Smooth muscle cell (in vitro differentiated cells): ENCODE measurements at regions not wholly inside any gene's neighbourhood (a gene's known extent, or its start where the extent isn't known, plus 50 kb on each side); places are given as distances from the start of the nearest gene placed in this dataset.
A peak's percentile ranks its signal among the peaks of the same experiment; 100 is the strongest.

Experiments
- DNase-seq: peaks from one replicate; lab custom pipeline; 2025; ENCODE audit not compliant: unreplicated experiment; lab: John Stamatoyannopoulos, UW
- H2AFZ ChIP-seq: fragments of 200-600 bp; sonication (generic); 2 replicates; pipeline ENCODE4 v1.6.0; 2016; ENCODE audit warnings: antibody characterized with exemption, low read depth, mild to moderate bottlenecking
- H3F3A ChIP-seq: fragments of 200-600 bp; sonication (generic); 2 replicates; pipeline ENCODE4 v1.6.0; 2017; ENCODE audit warnings: antibody characterized with exemption, low read depth
- H3K27ac ChIP-seq: fragments of 200-600 bp; sonication (generic); 2 replicates; pipeline ENCODE4 v1.5.1; 2016; ENCODE audit warnings: low read depth, mild to moderate bottlenecking
- H3K27me3 ChIP-seq: fragments of 200-600 bp; sonication (generic); 2 replicates; pipeline ENCODE4 v1.6.1; 2016; ENCODE audit warnings: low read depth, mild to moderate bottlenecking
- H3K36me3 ChIP-seq: fragments of 200-600 bp; sonication (generic); 2 replicates; pipeline ENCODE4 v1.5.1; 2016; ENCODE audit warnings: low read depth
- H3K4me1 ChIP-seq: fragments of 200-600 bp; sonication (generic); 2 replicates; pipeline ENCODE4 v1.5.1; 2016; ENCODE audit warnings: low read depth
- H3K4me2 ChIP-seq: fragments of 200-600 bp; sonication (generic); 2 replicates; pipeline ENCODE4 v1.6.0; 2016; ENCODE audit warnings: mild to moderate bottlenecking
- H3K4me3 ChIP-seq: fragments of 200-600 bp; sonication (generic); 2 replicates; pipeline ENCODE4 v1.5.1; 2016; ENCODE audit warnings: mild to moderate bottlenecking
- H3K79me2 ChIP-seq: fragments of 200-600 bp; sonication (generic); 2 replicates; pipeline ENCODE4 v1.6.0; 2016; ENCODE audit warnings: low read depth, mild to moderate bottlenecking
- H3K9ac ChIP-seq: fragments of 200-600 bp; sonication (generic); 2 replicates; pipeline ENCODE4 v1.6.0; 2016; ENCODE audit warnings: low read depth
- H3K9me3 ChIP-seq: fragments of 200-600 bp; sonication (generic); replicated peaks from 2 replicates; pipeline ENCODE4 v1.5.1; 2016; ENCODE audit warnings: low read depth
- H4K20me1 ChIP-seq: fragments of 200-600 bp; sonication (generic); 2 replicates; pipeline ENCODE4 v1.6.0; 2016; ENCODE audit warnings: low read depth
- CTCF ChIP-seq: fragments of 200-600 bp; sonication (generic); IDR thresholded peaks from 2 replicates; pipeline ENCODE4 v1.5.1; 2017; ENCODE audit warnings: borderline replicate concordance, mild to moderate bottlenecking, antibody characterized with exemption; ENCODE audit not compliant: insufficient read depth, poor library complexity, severe bottlenecking
- WGBS: methylation state at CpG from one replicate; pipeline ENCODE4 v1.1.7; 2016; ENCODE audit warnings: low lambda C conversion rate; 5-methylcytosine and 5-hydroxymethylcytosine counted together

GRCh38 chr10:10392511-10392910 lies 625.2 kb upstream of the CELF2 start:
- no peak for TF ChIP-seq CTCF
- no peak for DNase-seq
- Histone ChIP-seq H3K36me3 (no peaks in the 10 kb centered on the region), H3F3A (no peaks in the 10 kb centered on the region), H3K4me3 (no peak overlapping the region), H2AFZ (no peak overlapping the region), H3K27ac (no peak overlapping the region), H3K27me3 (no peaks in the 10 kb centered on the region), H4K20me1 (no peaks in the 10 kb centered on the region), H3K4me1 (no peaks in the 10 kb centered on the region), H3K9me3 (no peaks in the 10 kb centered on the region), H3K4me2 (no peak overlapping the region), H3K79me2 (no peaks in the 10 kb centered on the region), H3K9ac (no peak overlapping the region)
- 88% methylated on average over 2 of the region's 2 CpGs for WGBS

GRCh38 chr10:10394933-10395658 lies 622.6 kb upstream of the CELF2 start:
- Histone ChIP-seq H3K27ac (peak overlapping the region; percentile 2), H2AFZ (no peak overlapping the region), H4K20me1 (no peaks in the 10 kb centered on the region), H3K9me3 (no peaks in the 10 kb centered on the region), H3K4me2 (peak overlapping the region; percentile 5), H3F3A (no peaks in the 10 kb centered on the region), H3K27me3 (no peaks in the 10 kb centered on the region), H3K4me1 (no peaks in the 10 kb centered on the region), H3K36me3 (no peaks in the 10 kb centered on the region), H3K4me3 (no peak overlapping the region), H3K9ac (no peak overlapping the region), H3K79me2 (no peaks in the 10 kb centered on the region)
- TF ChIP-seq CTCF: no peak
- no peak for DNase-seq
- WGBS: 68% methylated on average over 4 of the region's 4 CpGs

- H3K79me2 ChIP-seq: no peaks in the 10 kb centered on the region
- no peaks in the 10 kb centered on the region for H3K27me3 ChIP-seq
- no peaks in the 10 kb centered on the region for H3K4me1 ChIP-seq
- no peak overlapping the region for H2AFZ ChIP-seq
- H3F3A ChIP-seq: no peaks in the 10 kb centered on the region
- TF ChIP-seq CTCF: no peak
- H3K4me2 ChIP-seq: no peak overlapping the region
- no peak overlapping the region for H3K4me3 ChIP-seq
- H3K27ac ChIP-seq: no peak overlapping the region
- DNase-seq: no peak
- 86% methylated on average over 3 of the region's 3 CpGs for WGBS
- no peaks in the 10 kb centered on the region for H3K36me3 ChIP-seq
- H3K9ac ChIP-seq: no peak overlapping the region
- no peaks in the 10 kb centered on the region for H4K20me1 ChIP-seq
- no peaks in the 10 kb centered on the region for H3K9me3 ChIP-seq
These were observed 621.1 kb upstream of the CELF2 start for GRCh38 chr10:10396601-10397000.

DNA sequence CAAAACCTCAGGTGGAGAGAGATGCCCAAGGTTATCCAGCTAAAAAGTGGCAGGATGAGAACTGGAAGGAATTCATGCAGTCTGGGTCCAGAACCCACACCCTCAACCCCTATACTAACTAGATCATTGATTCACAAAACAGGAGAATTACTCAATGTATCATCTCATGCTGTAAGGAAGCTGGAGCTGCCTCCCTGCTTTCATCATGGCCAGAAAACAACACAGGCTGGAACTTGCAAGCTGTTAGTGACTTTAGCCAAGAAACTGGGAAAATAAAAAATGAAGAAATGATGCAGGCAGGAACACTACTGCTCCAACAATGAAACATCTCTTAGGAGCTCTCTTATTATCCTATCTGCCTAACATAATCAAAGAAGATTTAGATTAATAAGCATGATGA lies 619.8 kb upstream of the CELF2 start:
- no peak for TF ChIP-seq CTCF
- Histone ChIP-seq H3K27ac (no peak overlapping the region), H3K79me2 (no peaks in the 10 kb centered on the region), H3K4me1 (no peaks in the 10 kb centered on the region), H3K27me3 (no peaks in the 10 kb centered on the region), H3K4me3 (no peak overlapping the region), H3K4me2 (no peak overlapping the region), H3K9me3 (no peaks in the 10 kb centered on the region), H3K9ac (no peak overlapping the region), H3F3A (no peaks in the 10 kb centered on the region), H2AFZ (no peak overlapping the region), H3K36me3 (no peaks in the 10 kb centered on the region), H4K20me1 (no peaks in the 10 kb centered on the region)
- DNase-seq: no peak
